ENCODE measurements at regions not wholly inside any gene's neighbourhood (a gene's known extent, or its start where the extent isn't known, plus 50 kb on each side); places are given as distances from the start of the nearest gene placed in this dataset.
"Not testable (repeated sequence)": the region's sequence is repeated elsewhere in the genome, so short reads cannot be mapped to it uniquely, and the experiment has no call there.

GRCh38 chr5:14996997-14997396 lies 125.4 kb upstream of the ANKH start:
- Mint-ChIP-seq H3K27me3 (ENCODE audit: low read depth) (no peaks in the 10 kb centered on the region), H3K4me1 (no peaks in the 10 kb centered on the region), H3K9me3 (peaks cover 25% of the 10 kb centered on the region), H3K27ac (no peak overlapping the region), H3K36me3 (peaks cover 2% of the 10 kb centered on the region), H3K4me3 (no peak overlapping the region)
- no peak for TF ChIP-seq CTCF (IDR thresholded peaks at IDR 0.05; ENCODE audit: unreplicated experiment)
- no peak for DNase-seq (ENCODE audit: low spot score in 2 of 2, unreplicated experiment in 2 of 2)

GRCh38 chr5:14995229-14995628 lies 123.7 kb upstream of the ANKH start:
- peaks cover 28% of the 10 kb centered on the region for H3K9me3 Mint-ChIP-seq

GRCh38 chr5:14993459-14994133 lies 122.0 kb upstream of the ANKH start:
- not testable (repeated sequence) for H3K36me3 Mint-ChIP-seq; H3K27ac Mint-ChIP-seq; DNase-seq (ENCODE audit: low spot score in 2 of 2, unreplicated experiment in 2 of 2); H3K4me1 Mint-ChIP-seq; H3K4me3 Mint-ChIP-seq; H3K27me3 Mint-ChIP-seq (ENCODE audit: low read depth)
- H3K9me3 Mint-ChIP-seq, result peaks cover 19% of the 10 kb centered on the region

More at GRCh38 chr5:14995229-14995628, 123.7 kb upstream of the ANKH start:
- Mint-ChIP-seq H3K4me3 (no peak overlapping the region), H3K27ac (no peak overlapping the region), H3K27me3 (ENCODE audit: low read depth) (no peaks in the 10 kb centered on the region), H3K36me3 (peaks cover 2% of the 10 kb centered on the region), H3K4me1 (no peaks in the 10 kb centered on the region)
- no peak for TF ChIP-seq CTCF (IDR thresholded peaks at IDR 0.05; ENCODE audit: unreplicated experiment)
- DNase-seq (ENCODE audit: low spot score in 2 of 2, unreplicated experiment in 2 of 2), result no peak

GRCh38 chr5:14992751-14993458 lies 121.3 kb upstream of the ANKH start:
- H3K36me3 Mint-ChIP-seq; H3K4me1 Mint-ChIP-seq; H3K27me3 Mint-ChIP-seq (ENCODE audit: low read depth); H3K27ac Mint-ChIP-seq; DNase-seq (ENCODE audit: low spot score in 2 of 2, unreplicated experiment in 2 of 2); H3K4me3 Mint-ChIP-seq: not testable (repeated sequence)
- H3K9me3 Mint-ChIP-seq, result peaks cover 12% of the 10 kb centered on the region

- Mint-ChIP-seq H3K9me3 (peaks cover 3% of the 10 kb centered on the region), H3K36me3 (no peaks in the 10 kb centered on the region), H3K27ac (no peak overlapping the region), H3K27me3 (ENCODE audit: low read depth) (no peaks in the 10 kb centered on the region), H3K4me1 (no peaks in the 10 kb centered on the region), H3K4me3 (no peak overlapping the region)
- TF ChIP-seq CTCF (IDR thresholded peaks at IDR 0.05; ENCODE audit: unreplicated experiment), result no peak
- DNase-seq (ENCODE audit: low spot score in 2 of 2, unreplicated experiment in 2 of 2), result no peak
These were observed 116.6 kb upstream of the ANKH start for GRCh38 chr5:14988223-14988622.

- H3K4me3 Mint-ChIP-seq, result no peak overlapping the region
- H3K36me3 Mint-ChIP-seq, result peaks cover 1% of the 10 kb centered on the region
- no peak for DNase-seq (ENCODE audit: low spot score in 2 of 2, unreplicated experiment in 2 of 2)
- TF ChIP-seq CTCF (IDR thresholded peaks at IDR 0.05; ENCODE audit: unreplicated experiment), result no peak
- H3K4me1 Mint-ChIP-seq, result no peaks in the 10 kb centered on the region
- no peak overlapping the region for H3K27ac Mint-ChIP-seq
- peaks cover 7% of the 10 kb centered on the region for H3K9me3 Mint-ChIP-seq
- H3K27me3 Mint-ChIP-seq (ENCODE audit: low read depth), result no peaks in the 10 kb centered on the region
These were observed 114.8 kb upstream of the ANKH start for GRCh38 chr5:14986413-14986812.

Data from mesothelial cell of epicardium (in vitro differentiated cells).